K562 (cell line): ENCODE measurements at regions not wholly inside any gene's neighbourhood (a gene's known extent, or its start where the extent isn't known, plus 50 kb on each side); places are given as distances from the start of the nearest gene placed in this dataset.

Experiments
- ATAC-seq: fragments of 200-7000 bp; cut with Tn5 transposase; 3 replicates; pipeline ENCODE4 v1.9.1; 2020; ENCODE audit warnings: moderate library complexity
- BruUV-seq: library from RNA; stranded (reverse); fragments of 400-500 nt; replicated peaks from 2 replicates; lab custom pipeline; 2021; lab: Mats Ljungman, UMichigan
- CTCF ChIA-PET: fragments of 300-600 bp; formaldehyde crosslinking; extraction: SDS; loops from one replicate; lab custom pipeline; 2021; ENCODE audit warnings: low intra/inter-chr PET ratio; lab: Yijun Ruan, JAX
- POLR2A ChIA-PET: fragments of 300-600, 350-650 bp; sonication (Branson Sonifier 250); formaldehyde crosslinking; extraction: SDS; loops from one replicate; lab custom pipeline; 2021; ENCODE audit warnings: antibody characterized with exemption, inconsistent platforms; lab: Yijun Ruan, JAX
- DNase-seq, 4 experiments: peaks; one replicate each; pipeline versions ENCODE4 v3.0.0 to v3.0.0-alpha.2; 2011 to 2018; ENCODE audit warnings: low spot score in 3 of 4, mixed read lengths in 3 of 4; ENCODE audit errors: extremely low read depth in 1 of 4
- FAIRE-seq: peaks from 2 replicates; lab custom pipeline; 2011; peaks lifted over from hg19 to GRCh38; lab: Jason Lieb, UNC
- H2AFZ ChIP-seq: 2 replicates; pipeline ENCODE4 v1.6.0; 2011; ENCODE audit warnings: low read depth, low read length, control low read depth, inconsistent platforms
- H3K27ac ChIP-seq: fragments of 200-600 bp; 3 replicates; pipeline ENCODE4 v1.8.0; 2011; ENCODE audit warnings: low read depth, mild to moderate bottlenecking, control low read depth, inconsistent platforms, low read length, moderate library complexity, mixed read lengths; ENCODE audit errors: extremely low read depth
- H3K27me3 ChIP-seq, 2 experiments: fragments of 300-600 bp in 1 of 2; 2 replicates in 1 of 2; 3 replicates in 1 of 2; pipeline versions ENCODE4 v1.6.0 to v1.8.0; 2011; ENCODE audit warnings: inconsistent platforms in 2 of 2, low read length in 2 of 2, mild to moderate bottlenecking in 1 of 2, mixed read lengths in 1 of 2, moderate library complexity in 1 of 2; ENCODE audit not compliant: control insufficient read depth in 2 of 2, insufficient read depth in 2 of 2
- H3K36me3 ChIP-seq: fragments of 300-600 bp; 3 replicates; pipeline ENCODE4 v1.8.0; 2011; ENCODE audit warnings: mild to moderate bottlenecking, low read length, inconsistent platforms; ENCODE audit not compliant: control insufficient read depth, insufficient read depth
- H3K4me1 ChIP-seq, 2 experiments: fragments of 200-600 bp in 1 of 2; replicated peaks in 1 of 2; 2 replicates in 1 of 2; 3 replicates in 1 of 2; pipeline versions ENCODE4 v1.5.1 to v1.8.0; 2011; ENCODE audit warnings: inconsistent platforms in 2 of 2, low read length in 2 of 2, mild to moderate bottlenecking in 1 of 2, mixed read lengths in 1 of 2, moderate library complexity in 1 of 2; ENCODE audit not compliant: control insufficient read depth in 2 of 2, insufficient read depth in 2 of 2
- H3K4me2 ChIP-seq: 2 replicates; pipeline ENCODE4 v1.6.1; 2011; ENCODE audit warnings: low read length, control low read depth, inconsistent platforms, mixed read lengths; ENCODE audit not compliant: insufficient read depth
- H3K4me3 ChIP-seq: fragments of 200-600 bp; sonication (generic), shearing (Covaris generic); 2 replicates; pipeline ENCODE4 v1.5.1; 2016; ENCODE audit warnings: control low read depth, inconsistent platforms
- H3K79me2 ChIP-seq: fragments of 200-600 bp; 3 replicates; pipeline ENCODE4 v1.8.0; 2011; ENCODE audit warnings: low read length, inconsistent platforms; ENCODE audit not compliant: control insufficient read depth, insufficient read depth
- H3K9ac ChIP-seq, 2 experiments: 2 replicates each; pipeline versions ENCODE4 v1.6.0 to v1.6.1; 2011; ENCODE audit warnings: low read depth in 2 of 2, low read length in 2 of 2, control low read depth in 1 of 2, inconsistent platforms in 1 of 2, mild to moderate bottlenecking in 1 of 2, mixed read lengths in 1 of 2; ENCODE audit not compliant: insufficient read depth in 1 of 2
- H3K9me1 ChIP-seq: one replicate; pipeline ENCODE4 v1.6.0; 2011; ENCODE audit warnings: inconsistent platforms, mild to moderate bottlenecking, low read length, moderate library complexity; ENCODE audit not compliant: control insufficient read depth, insufficient read depth
- H3K9me3 ChIP-seq: replicated peaks from 2 replicates; pipeline ENCODE4 v1.5.1; 2011; ENCODE audit warnings: low read depth, low read length, inconsistent platforms; ENCODE audit not compliant: control insufficient read depth, insufficient read depth
- H4K20me1 ChIP-seq: replicated peaks from 2 replicates; pipeline ENCODE4 v1.6.1; 2011; ENCODE audit warnings: low read length, inconsistent platforms, mixed read lengths; ENCODE audit not compliant: control insufficient read depth, insufficient read depth
- CBFB ChIP-seq: sonication (generic); formaldehyde crosslinking; IDR thresholded peaks from 2 replicates; pipeline ENCODE4 v1.4.0; 2020; ENCODE audit warnings: mild to moderate bottlenecking, missing genetic modification reagents
- FOSL1 ChIP-seq: fragments of 200-800 bp; sonication (Bioruptor generic); conservative IDR thresholded peaks from 2 replicates; pipeline ENCODE4 v1.6.1; 2016; ENCODE audit warnings: missing genetic modification characterization, missing compliant biosample characterization
- HNRNPLL ChIP-seq: fragments of 200-400 bp; formaldehyde crosslinking; IDR thresholded peaks from 2 replicates; pipeline ENCODE4 v1.6.1; 2017; ENCODE audit warnings: low read length, low read depth, mild to moderate bottlenecking; ENCODE audit not compliant: poor library complexity, severe bottlenecking
- NR2C2 ChIP-seq, 2 experiments: fragments of 200-800 bp in 1 of 2; sonication (Bioruptor generic) in 1 of 2; sonication (generic) in 1 of 2; formaldehyde crosslinking in 1 of 2; IDR thresholded peaks; 2 replicates each; pipeline versions ENCODE4 v1.6.1 to v1.8.0; 2016 to 2022; ENCODE audit warnings: mild to moderate bottlenecking in 1 of 2, missing compliant biosample characterization in 1 of 2, missing genetic modification characterization in 1 of 2, missing genetic modification reagents in 1 of 2
- SPI1 ChIP-seq: IDR thresholded peaks from 2 replicates; pipeline ENCODE4 v1.6.1; 2011; ENCODE audit warnings: low read depth, low read length, control low read depth, borderline replicate concordance
- WGBS: fragments of 100-300 bp; shearing (Covaris generic); methylation state at CpG from one replicate; pipeline ENCODE4 v1.1.6; 2016; ENCODE audit warnings: low coverage, mixed read lengths; ENCODE audit not compliant: insufficient coverage; ENCODE audit errors: missing lambda C conversion rate; 5-methylcytosine and 5-hydroxymethylcytosine counted together
- in situ Hi-C: fragments of 300-500 bp; cut with MboI; formaldehyde crosslinking; loops from 4 replicates; pipeline ENCODE4 v1.15.0; 2018; ENCODE audit warnings: inconsistent platforms, mixed read lengths
- intact Hi-C: fragments of 100-400 bp; cut with micrococcal nuclease; formaldehyde crosslinking; loops from 2 replicates; pipeline ENCODE4 v1.14.2; 2022
- TF ChIP-seq, protein P1 (sequence below): fragments of 450-650 bp; formaldehyde crosslinking; conservative IDR thresholded peaks from 2 replicates; pipeline ENCODE4 v1.4.0; 2022; ENCODE audit warnings: mild to moderate bottlenecking, missing genetic modification characterization
- TF ChIP-seq, protein P2 (sequence below): sonication (generic); formaldehyde crosslinking; IDR thresholded peaks from 2 replicates; pipeline ENCODE4 v1.5.0; 2020; ENCODE audit warnings: missing genetic modification reagents
- TF ChIP-seq, protein P3 (sequence below): fragments of 450-650 bp; IDR thresholded peaks from 2 replicates; pipeline ENCODE4 v1.6.1; 2018; ENCODE audit not compliant: partially characterized antibody

DNA sequence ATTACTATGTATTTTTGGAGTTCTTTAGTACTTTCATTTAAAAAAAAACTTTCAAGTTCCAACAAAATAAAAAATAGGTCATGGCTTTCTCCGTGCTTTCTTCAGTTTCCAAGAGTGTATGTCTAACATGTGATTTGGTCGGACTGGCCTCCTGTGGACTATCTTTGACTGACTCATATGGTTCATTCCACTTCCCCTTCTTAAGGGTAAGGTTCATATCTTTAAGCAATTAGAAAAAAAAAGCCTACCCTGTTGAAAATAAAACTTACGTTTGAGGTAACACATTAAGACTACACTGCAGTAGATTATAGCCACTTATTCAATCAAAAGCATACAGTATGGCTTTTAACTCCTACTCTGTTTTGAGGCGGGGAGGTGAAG lies 112.8 kb upstream of the AHR start:
- no peak overlapping the region for H3K4me3 ChIP-seq
- H3K27ac ChIP-seq: no peak overlapping the region
- H4K20me1 ChIP-seq: no peaks in the 10 kb centered on the region
- no peaks in the 10 kb centered on the region for H3K9me1 ChIP-seq
- CTCF ChIA-PET: no interaction called here
- TF ChIP-seq FOSL1 (tag): 0 out of 2 replicates have a peak, but pooled peaks have one; percentile 32
- TF ChIP-seq CBFB (CRISPR knock-in tag): no peak
- TF ChIP-seq SPI1: peak; percentile 56; the same call in 1 of the 2 replicates
- no peak for TF ChIP-seq NR2C2 (CRISPR knock-in tag; IDR thresholded peaks at IDR 0.05)
- peak; percentile 65; the same call in 1 of the 2 replicates for TF ChIP-seq NR2C2 (tag; IDR thresholded peaks at IDR 0.05)
- TF ChIP-seq, all 486 proteins: peak for 3
- in situ Hi-C loops: no loop called here
- Histone ChIP-seq H3K4me1 (no peaks in the 10 kb centered on the region), H3K9ac (no peak overlapping the region), H3K9me3 (no peaks in the 10 kb centered on the region), H3K79me2 (no peaks in the 10 kb centered on the region), H3K4me2 (no peak overlapping the region), H3K27me3 (no peaks in the 10 kb centered on the region), H3K36me3 (no peaks in the 10 kb centered on the region), H2AFZ (no peak overlapping the region; the same call in 1 of the 2 replicates)
- intact Hi-C loops: no loop called here
- no peak for DNase-seq
- POLR2A ChIA-PET: no interaction called here
- no peak for FAIRE-seq
- ATAC-seq: no peak
- 8% methylated on average over 4 of the region's 4 CpGs for WGBS
- no TSS peak for BruUV-seq

DNA sequence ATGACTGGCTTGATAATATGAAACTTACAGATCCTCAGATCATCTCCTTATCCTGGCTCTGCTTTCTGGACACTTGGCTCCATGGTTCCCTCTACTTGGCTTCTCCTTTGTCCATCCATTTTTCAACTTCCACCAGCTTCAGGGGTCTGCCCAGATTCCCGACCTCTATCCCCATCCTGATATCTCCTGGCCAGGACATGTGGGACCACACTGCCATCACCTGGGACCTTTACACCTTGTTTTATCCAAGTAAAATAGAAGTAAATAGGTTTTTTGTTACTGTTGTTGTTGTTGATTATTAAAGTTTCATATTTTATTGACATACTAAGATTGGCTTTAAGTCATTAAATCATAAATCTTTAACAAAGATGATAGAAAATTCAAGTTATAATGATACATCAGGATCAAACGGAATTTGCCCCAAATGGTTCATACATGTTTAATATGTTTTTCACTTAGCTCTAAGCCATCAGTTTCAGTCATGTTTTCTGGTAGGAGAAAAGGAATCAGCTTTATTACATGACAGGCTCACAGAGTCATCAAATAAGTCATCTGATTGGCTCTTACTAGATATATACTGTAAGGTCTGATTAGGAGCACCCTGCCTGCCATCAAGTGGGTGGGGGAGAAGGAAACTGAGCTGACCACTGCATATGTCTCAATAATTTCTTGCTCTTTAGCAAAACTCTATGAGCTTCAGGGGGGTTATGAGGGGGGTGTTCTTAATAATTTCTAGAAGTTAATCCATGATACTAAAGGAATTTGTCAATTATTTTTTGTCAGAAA lies 111.5 kb upstream of the AHR start:
- BruUV-seq: no TSS peak
- in situ Hi-C loops (no loop called here), intact Hi-C loops (no loop called here)
- DNase-seq (no peak), ATAC-seq (no peak), FAIRE-seq (no peak)
- Histone ChIP-seq H3K9me1 (no peaks in the 10 kb centered on the region), H4K20me1 (no peaks in the 10 kb centered on the region), H2AFZ (no peak overlapping the region), H3K4me1 (no peaks in the 10 kb centered on the region), H3K4me2 (no peak overlapping the region), H3K4me3 (no peak overlapping the region), H3K9me3 (no peaks in the 10 kb centered on the region), H3K27me3 (no peaks in the 10 kb centered on the region), H3K36me3 (no peaks in the 10 kb centered on the region), H3K27ac (no peak overlapping the region), H3K79me2 (no peaks in the 10 kb centered on the region), H3K9ac (no peak overlapping the region)
- WGBS: 21% methylated on average over 2 of the region's 2 CpGs
- ChIA-PET POLR2A (interaction anchor here (0.7 kb wide), 1 partner anchor 9 kb away, joined by 3 read pairs; no protein-coding TSS in a partner anchor), CTCF (no interaction called here)
- TF ChIP-seq, protein P1, sequence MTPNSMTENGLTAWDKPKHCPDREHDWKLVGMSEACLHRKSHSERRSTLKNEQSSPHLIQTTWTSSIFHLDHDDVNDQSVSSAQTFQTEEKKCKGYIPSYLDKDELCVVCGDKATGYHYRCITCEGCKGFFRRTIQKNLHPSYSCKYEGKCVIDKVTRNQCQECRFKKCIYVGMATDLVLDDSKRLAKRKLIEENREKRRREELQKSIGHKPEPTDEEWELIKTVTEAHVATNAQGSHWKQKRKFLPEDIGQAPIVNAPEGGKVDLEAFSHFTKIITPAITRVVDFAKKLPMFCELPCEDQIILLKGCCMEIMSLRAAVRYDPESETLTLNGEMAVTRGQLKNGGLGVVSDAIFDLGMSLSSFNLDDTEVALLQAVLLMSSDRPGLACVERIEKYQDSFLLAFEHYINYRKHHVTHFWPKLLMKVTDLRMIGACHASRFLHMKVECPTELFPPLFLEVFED (CRISPR knock-in tag): no peak
- TF ChIP-seq, protein P2, sequence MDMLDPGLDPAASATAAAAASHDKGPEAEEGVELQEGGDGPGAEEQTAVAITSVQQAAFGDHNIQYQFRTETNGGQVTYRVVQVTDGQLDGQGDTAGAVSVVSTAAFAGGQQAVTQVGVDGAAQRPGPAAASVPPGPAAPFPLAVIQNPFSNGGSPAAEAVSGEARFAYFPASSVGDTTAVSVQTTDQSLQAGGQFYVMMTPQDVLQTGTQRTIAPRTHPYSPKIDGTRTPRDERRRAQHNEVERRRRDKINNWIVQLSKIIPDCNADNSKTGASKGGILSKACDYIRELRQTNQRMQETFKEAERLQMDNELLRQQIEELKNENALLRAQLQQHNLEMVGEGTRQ (CRISPR knock-in tag): no peak
- no peak for TF ChIP-seq HNRNPLL
- TF ChIP-seq, protein P3, sequence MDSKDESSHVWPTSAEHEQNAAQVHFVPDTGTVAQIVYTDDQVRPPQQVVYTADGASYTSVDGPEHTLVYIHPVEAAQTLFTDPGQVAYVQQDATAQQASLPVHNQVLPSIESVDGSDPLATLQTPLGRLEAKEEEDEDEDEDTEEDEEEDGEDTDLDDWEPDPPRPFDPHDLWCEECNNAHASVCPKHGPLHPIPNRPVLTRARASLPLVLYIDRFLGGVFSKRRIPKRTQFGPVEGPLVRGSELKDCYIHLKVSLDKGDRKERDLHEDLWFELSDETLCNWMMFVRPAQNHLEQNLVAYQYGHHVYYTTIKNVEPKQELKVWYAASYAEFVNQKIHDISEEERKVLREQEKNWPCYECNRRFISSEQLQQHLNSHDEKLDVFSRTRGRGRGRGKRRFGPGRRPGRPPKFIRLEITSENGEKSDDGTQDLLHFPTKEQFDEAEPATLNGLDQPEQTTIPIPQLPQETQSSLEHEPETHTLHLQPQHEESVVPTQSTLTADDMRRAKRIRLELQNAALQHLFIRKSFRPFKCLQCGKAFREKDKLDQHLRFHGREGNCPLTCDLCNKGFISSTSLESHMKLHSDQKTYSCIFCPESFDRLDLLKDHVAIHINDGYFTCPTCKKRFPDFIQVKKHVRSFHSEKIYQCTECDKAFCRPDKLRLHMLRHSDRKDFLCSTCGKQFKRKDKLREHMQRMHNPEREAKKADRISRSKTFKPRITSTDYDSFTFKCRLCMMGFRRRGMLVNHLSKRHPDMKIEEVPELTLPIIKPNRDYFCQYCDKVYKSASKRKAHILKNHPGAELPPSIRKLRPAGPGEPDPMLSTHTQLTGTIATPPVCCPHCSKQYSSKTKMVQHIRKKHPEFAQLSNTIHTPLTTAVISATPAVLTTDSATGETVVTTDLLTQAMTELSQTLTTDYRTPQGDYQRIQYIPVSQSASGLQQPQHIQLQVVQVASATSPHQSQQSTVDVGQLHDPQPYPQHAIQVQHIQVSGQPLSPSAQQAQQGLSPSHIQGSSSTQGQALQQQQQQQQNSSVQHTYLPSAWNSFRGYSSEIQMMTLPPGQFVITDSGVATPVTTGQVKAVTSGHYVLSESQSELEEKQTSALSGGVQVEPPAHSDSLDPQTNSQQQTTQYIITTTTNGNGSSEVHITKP: no peak
